Stimulated activated CD8-positive, alpha-beta memory T cell treated with anti-CD3 and anti-CD28 coated beads, Interleukin-4, amount 100 ng/mL, for 1 hour (primary cell): ENCODE measurements at regions not wholly inside any gene's neighbourhood (a gene's known extent, or its start where the extent isn't known, plus 50 kb on each side); places are given as distances from the start of the nearest gene placed in this dataset.
"Not testable (repeated sequence)": the region's sequence is repeated elsewhere in the genome, so short reads cannot be mapped to it uniquely, and the experiment has no call there.

Experiments
- DNase-seq, 2 donors: peaks; one replicate each; pipeline ENCODE4 v3.0.0-alpha.2; 2020; ENCODE audit warnings: low read depth in 2 of 2, low spot score in 1 of 2

DNA sequence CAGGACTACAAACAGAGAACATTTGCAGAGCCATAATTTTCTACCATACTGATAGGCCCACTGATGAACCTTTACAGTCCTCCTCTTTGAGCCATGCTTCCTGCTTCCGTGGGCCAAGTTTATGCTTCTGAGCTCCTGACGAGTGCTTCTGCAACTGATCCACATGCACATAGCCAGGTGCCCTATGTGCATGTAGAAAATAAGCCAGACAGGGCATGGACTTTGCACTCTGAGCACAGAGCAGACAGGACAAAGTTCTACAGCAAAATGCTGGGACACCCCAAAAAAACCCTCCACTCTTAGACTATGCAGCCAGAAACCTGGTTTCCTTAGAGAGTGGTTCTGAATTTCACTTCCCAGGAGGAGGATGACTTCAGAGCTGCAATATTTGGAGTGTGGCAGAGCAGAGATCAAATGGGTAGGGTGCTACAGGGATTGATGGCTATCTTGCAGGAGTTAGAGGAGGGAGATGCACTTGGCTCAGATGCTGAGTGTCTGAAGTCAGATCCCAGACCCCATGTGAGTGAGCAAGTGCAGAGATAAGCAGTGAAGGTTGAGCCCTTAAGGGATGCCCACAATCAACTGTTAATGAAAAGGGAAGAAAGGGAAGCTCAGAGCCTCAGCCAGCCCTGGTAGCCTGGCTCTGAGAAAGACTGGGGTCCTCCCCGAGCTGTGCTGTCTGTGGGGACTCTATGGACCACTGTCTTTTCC lies 230.9 kb downstream of the DUSP10 start:
- DNase-seq = no peak

DNA sequence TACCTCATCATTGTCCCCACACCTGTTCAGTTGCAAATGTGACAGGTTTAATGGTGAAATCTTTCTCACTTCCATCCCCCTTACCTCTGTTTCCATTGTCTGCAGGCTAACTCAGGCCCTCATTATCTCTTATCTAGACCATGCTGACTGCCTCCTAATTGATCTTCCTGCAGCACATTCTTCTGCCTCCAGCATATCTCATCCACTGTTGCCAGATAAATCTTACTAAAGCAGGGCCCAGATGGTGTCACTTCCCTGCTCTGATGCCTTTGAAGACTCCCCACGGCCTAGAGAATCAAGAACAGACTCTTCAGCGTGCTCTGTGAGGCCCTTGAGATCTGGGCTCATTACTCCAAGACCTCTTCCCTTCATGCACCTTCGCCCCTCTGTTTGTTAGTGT lies 230.1 kb downstream of the DUSP10 start:
- no peak for DNase-seq

DNA sequence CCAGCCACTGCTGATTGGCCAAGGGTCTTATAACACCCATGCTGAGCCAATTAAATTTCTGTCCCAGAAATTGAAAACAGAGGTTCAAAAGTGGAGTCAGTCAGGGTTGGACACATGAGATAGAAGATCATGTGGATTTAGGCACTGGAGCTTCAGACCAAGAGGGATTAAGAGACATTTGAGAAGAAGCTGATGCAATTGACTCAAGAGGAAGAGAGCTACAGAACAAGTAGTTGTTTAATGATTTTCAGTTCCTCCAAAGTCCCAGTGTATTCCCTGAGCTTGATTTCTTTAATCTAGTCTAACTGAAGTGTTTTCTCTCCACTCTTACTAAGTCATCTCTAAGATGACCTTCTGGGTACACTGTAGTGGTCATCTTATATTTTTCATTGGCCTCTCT lies 227.1 kb downstream of the DUSP10 start:
- DNase-seq = no peak

DNA sequence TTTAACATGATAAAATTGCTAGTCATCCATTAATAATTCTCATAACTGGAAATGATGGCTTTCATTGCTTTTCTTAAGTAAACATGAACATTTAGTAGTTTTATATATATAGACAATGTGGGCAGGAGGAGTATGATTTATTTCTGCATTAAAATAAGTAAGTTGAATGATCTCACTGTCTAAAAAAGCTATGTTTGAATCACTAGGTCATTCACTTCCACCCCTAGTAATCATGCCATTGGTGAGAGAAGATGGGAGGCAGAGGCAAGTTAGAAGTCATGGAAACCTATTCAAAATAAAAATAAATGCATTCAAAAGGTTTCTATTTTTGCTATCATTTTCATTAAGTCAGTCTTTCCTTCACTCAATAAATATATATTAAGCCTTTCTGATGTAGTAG lies 226.4 kb downstream of the DUSP10 start:
- DNase-seq = no peak

DNA sequence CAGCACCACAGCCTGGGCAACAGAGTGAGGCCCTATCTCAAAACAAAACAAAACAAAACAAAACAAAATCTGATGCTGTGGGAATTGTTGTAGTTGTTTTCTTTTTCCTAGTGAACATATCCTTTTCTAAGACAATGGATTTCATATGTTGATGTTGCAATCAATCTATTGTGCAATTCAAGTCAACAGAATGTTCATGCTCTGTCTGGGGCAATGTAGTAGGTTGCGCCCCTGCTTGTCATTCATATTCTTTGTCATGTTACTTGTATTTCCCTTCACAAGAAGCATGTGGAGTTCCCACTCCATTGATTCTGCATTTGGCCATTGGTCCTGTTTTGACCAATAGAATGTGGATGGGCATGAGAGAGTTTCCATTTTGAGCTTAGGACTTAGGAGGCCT lies 223.9 kb downstream of the DUSP10 start:
- DNase-seq = no peak

DNA sequence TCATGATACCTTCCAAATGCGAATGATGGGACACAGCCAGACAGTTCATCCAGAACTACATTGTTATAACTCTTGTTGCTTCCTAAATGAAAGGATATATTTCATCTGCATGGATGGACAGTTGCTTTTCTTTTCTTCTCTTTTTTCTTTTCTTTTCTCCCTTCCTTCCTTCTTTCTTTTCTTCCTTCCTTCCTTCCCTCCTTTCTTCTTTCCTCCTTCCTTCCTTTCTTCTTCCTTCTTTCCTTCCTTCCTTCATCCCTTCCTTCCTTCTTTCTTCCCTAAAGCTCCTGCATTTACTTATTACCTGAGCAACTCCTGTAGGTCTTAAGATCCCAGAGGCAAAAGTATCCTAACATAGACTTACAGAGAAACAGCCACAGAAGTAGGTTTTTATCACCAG lies 221.6 kb downstream of the DUSP10 start:
- no peak for DNase-seq

DNA sequence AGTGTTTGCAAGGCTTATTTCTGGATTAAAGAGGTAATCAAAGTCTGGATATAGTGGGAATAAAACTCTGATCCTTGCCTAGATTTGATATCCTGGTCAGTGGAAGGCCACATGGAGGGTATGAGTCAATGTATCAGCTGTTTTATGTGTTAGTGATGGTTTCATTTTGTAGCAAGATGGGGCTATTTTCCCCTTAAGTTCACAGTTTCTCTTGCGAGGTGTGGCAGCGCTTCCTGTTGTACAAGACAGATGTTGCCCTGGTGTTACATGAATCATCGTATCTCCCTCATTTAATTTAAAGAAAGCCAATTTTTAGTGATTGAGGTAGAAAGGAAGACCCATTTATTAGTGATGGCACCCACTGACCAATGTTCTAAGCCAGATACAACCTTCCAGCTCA lies 220.2 kb downstream of the DUSP10 start:
- no peak for DNase-seq

DNA sequence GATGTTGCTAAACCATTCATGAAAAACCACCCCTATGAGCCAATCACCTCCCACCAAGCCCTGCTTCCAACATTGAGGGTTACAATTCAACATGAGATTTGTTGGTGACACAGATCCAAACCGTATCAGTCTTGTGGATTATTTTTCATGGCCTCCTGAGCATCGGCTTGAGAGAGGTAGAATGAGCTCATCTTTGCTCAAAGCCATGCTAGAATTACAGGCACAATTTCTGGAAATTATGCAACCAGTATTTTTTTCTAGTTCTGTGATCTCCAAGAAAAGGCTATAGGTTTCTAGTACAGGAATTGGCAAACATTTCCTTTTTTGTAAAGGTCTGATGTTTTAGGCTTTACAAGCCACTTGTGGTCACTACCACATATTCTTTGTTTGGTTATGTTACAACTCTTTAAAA lies 219.4 kb downstream of the DUSP10 start:
- DNase-seq = no peak

DNA sequence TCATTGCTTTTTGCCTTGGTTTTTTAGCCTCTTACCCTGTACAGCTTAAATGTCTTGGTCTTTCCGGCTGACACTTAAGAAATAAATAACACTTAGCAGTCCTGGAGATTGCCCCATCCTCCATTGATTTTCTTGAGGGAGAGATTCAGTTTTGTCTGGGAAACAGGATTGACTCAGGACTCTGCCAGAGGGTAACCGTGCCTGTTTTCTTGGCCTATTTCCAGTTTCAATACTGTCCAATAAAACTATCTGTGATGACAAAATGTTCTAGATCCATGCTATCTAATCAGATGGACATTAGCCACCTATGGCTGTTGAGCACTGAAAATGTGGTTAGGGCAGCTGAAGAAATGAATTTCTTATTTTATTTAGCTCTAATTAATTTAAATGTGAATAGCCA lies 216.1 kb downstream of the DUSP10 start:
- DNase-seq = no peak

DNA sequence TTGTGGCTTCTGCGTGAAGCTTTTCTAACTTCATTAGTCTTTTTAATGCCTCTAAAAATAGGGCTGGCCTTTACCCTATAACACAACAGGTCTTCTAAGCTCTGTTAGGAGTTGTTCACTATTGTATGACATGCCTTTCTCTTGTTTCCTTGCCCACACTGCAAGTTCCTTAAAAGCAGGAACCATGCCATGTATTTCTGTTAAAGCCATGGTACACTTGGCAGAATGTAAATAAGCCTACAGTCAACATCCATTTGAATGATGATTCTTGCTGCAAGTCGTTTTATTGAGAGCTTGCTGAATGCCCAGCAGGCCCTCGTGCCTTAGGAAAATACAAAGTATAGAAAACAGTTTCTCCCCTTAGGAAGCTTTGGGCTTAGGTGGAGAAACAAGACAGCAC lies 214.6 kb downstream of the DUSP10 start:
- DNase-seq = no peak

DNA sequence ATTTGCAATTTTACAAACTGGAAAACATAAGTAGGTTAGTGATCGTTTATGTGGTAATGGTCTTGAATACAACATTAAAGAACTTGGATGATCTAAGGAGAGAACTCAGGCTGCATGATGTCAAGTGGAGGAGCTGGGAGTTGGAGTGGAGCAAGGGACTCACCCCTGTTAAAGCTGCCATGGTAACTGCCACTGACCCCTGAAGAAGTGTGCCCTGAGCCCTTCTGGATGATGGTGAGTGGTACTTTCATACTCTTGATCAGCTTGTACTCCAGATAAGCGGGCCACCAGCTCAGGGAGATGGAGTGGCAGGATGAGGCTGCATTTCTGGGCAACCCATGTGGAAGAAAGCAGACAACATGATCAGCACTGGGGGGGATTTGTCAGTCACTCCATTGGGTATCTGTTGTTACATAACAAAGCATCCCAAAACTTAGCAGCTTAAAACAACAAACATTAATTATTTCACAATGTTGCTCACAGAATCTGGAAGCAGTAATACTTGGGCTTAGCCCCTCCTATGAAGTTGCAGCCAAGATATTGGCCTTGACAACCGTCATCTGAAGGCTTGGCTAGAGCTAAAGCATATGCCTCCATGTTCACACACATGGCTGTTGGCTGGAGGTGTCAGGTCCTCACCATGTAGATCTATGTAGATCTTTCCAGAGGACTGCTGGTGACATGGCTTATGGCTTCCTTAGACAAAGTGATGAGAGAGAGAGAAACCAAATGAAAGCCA lies 213.8 kb downstream of the DUSP10 start:
- DNase-seq = no peak

DNA sequence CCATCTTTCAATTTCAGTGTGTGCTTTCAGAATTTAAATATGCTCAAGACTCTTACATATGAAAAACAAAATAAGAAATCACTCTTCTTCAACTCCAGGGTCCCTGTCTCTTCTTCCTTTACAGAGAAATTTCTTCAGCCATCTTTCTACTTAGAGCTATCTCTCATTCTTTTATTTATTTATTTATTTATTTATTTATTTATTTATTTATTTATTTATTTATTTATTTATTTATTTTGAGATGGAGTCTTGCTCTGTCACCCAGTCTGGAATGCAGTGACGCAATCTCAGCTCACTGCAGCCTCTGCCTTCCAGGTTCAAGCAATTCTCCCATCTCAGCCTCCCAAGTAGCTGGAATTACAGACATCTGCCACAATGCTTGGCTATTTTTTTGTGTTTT lies 211.7 kb downstream of the DUSP10 start:
- DNase-seq = not testable (repeated sequence)

DNA sequence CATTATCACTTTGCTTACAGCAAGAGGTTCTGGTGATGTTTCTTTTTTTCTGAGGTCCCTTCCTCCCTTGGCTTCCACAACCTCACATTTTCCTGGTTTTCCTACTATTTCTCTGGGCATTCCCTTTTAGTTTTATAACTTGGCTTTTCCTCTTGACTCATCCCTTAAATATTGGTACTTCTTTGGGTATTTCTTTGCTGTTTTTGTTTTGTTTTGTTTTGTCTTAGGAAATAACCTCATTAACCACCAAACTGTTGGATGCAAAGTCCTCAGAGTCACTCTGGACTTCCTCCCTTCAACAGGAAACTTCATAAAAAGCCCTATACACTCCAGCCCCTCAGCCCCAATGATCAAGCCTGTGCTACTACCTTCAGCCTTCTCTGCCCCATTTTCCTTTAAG lies 211.1 kb downstream of the DUSP10 start:
- DNase-seq = no peak

DNA sequence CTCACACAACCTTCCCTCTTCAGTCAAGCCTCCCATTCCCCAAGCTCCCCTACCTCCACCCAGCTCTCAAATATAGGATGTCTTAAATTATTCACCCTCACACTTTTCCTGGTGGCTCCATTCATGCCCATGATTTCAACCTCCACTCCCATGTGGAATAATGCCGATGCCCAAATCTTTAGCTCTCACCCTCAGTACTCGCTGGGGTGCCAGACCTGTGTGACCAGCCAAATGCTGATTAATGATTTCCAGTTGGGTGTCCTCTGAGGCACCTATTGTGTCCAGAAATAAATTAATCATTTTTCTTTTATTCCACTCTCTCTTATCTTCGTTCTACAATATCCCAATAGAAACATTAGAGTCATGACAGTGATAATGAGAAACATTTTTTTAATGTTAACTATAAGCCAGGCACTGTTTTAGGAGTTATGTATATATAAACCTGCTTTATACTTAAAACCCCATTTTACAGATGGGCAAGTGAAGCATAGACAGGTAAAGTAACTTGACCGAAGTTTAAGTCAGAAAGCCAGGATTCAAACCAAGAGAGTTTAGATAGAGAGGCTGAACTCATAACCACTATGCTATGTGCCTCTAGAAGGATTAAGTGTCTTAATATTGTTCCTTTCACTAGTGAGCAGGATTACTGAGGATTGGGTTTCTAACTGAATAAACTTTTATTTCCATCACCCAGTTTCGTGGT lies 209.7 kb downstream of the DUSP10 start:
- no peak for DNase-seq

DNA sequence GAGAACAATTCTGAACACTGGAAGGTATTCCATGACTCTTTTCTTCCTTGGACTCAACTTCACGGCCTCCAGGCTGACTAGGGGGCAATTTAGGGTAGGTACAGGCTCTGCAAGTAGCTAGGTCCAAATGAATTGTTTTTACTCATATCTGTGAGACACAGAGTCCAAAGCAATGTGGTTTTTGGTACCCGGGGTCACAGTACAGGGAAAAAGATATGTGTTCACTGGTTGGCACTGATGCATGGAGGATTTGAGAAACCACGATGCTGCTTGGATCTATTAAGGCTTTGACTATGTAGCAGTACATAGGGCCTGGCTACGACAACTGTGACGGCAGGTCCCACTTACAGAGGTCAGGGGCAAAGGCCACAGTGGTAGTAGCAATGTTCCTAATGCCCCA lies 200.6 kb downstream of the DUSP10 start:
- DNase-seq = no peak

DNA sequence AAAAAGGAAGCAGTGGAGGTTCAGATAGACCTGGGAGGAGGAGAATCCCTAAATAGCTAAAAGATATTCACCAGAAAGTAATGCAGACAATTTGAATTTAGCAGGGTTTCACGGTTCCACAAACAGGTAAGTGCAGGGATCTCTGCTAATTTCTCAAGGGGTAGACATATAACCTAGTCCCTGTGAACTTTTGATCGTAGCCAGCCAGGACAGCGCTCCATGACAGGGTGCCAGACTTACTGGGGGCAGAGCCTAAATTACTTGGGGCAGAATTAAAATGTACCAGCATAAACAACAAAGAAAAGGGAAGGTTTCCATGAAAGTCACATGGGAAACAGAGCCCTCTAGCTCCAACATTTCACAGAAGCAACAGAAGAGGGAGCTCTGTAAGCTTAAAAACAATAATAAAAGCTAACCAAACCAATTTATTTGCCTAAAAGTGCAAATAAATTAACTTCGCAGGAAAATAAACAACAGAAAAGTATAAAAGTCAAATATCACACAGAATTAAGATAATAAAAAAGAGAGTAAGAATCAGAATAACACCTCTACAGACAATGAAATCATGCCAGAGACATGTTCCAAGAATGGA lies 198.3 kb downstream of the DUSP10 start:
- DNase-seq = no peak

DNA sequence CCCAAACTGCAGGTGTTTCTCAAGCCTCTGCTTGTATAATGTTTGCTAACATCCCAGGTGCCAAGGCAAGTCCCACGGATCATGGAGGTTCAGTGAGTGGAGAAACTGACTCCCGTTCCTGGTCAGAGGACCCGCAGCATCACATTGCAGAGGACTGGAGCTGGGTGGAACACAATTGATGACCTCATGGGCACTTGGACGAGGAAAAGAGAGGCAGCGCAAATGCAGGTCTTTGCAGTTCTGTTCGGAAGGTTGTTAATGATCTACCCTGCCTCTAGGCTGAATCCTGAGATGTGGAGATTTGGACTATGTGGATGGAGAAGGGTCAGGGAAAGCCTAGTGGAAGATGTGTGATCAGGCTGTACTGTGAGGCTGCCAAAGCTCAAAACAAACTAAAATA lies 192.9 kb downstream of the DUSP10 start:
- DNase-seq = no peak

DNA sequence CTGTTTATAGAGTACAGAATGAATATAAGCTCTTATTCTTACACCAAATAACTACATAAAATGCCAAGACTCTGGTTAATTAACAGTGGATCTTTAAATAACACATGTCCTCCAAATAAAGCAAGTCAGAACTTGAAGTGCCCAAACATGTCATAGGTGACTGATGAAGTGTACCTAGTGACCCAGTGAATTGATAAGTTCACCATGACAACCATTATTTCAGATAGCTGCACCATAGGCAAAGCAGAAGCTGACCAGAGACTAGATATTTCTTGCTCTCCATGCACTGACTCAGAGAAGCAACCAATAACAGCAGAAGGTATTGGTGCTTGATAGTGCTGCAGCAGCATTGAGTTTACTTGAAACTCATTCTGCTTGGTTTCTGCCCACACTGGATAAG lies 192.1 kb downstream of the DUSP10 start:
- DNase-seq = no peak

DNA sequence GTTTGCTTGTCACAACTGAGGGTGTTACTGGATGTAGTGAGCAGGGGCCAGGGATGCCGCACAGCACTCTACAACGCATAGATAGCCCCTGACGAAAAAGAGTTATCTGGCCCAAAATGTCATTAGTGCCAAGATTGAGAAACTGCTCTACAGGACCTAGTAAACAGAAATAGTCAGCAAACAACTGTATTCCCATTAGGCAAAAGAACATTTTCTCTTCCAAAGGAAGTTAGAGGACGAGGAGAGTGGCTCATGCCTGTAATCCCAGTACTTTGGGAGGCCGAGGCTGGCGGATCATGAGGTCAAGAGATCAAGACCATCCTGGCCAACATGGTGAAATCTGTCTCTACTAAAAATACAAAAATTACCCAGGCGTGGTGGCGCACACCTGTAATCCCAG lies 189.1 kb downstream of the DUSP10 start:
- DNase-seq = not testable (repeated sequence)

DNA sequence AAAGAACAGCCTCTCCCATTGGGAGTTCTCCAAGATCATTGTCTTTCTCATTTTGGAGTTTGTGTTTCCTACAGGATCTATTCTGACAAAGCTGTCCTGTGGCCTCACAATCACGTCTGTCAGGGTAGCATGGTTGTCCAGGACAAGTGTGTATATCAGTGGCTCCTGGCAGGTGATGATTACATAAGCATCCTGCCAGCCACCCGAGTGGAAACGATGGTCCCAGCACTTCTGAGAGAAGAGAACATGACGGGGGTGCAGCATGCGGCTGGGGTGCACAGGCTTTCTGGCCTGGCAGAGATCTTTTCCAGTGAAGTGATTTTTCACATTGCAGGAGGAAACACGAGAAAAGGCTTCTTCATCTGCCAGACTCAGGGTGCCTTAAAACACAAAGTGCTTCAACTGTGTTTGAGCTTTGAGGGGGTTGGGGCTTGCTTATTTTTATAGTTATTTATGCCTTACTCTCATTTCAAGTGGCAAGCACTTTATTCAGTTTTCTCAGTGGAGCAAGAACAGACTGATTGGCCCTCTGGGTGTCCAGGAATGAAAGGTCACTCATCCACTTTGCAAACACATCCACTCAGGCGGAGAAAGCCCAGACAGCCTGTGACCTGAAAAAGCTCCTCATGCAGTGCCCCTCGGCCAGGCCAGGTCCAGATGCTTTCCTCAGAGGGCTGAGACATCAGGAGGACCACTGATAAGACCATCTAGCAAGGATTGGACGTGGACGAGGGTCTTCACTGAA lies 186.0 kb downstream of the DUSP10 start:
- no peak for DNase-seq

DNA sequence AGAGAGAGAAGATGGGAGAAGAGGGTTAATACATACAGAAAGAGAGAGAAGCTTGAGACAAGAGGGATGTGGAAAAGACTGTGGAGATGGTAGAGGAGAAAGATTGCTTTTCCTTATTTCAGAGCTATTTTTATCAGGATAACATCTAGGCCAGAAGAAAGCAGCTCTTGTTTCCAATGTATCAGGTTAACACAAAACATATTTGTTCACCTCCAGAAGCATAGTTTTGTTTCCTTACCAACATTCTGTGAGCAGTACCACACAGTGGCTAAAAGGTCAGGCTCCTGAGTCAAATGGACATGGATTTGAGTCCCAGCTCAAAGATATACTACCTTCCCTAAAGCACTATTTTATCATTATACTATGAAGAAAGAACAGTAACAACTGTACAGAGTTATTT lies 185.5 kb downstream of the DUSP10 start:
- no peak for DNase-seq
